ENCODE measurements at regions not wholly inside any gene's neighbourhood (a gene's known extent, or its start where the extent isn't known, plus 50 kb on each side); places are given as distances from the start of the nearest gene placed in this dataset.

GRCh38 chr4:151519728-151520415, 110.9 kb downstream of the FHIP1A start:
- Histone ChIP-seq H3K4me3 (ENCODE audit: low read depth in 2 of 2, low read length in 2 of 2) (no peak overlapping the region), H3K27ac (ENCODE audit: low read length) (no peak overlapping the region), H3K27me3 (ENCODE audit: control insufficient read depth, insufficient read depth, low read length) (no peaks in the 10 kb centered on the region; the same call in 1 of the 2 replicates), H3K36me3 (ENCODE audit: control insufficient read depth, insufficient read depth, low read length) (no peaks in the 10 kb centered on the region), H3K4me1 (ENCODE audit: control insufficient read depth, insufficient read depth, low read length) (no peaks in the 10 kb centered on the region), H3K9me3 (ENCODE audit: control insufficient read depth, insufficient read depth, low read depth, low read length) (no peaks in the 10 kb centered on the region)
- CTCF ChIA-PET: no interaction called here
- DNase-seq (ENCODE audit: low read depth, low spot score) (no peak), ATAC-seq (no peak)
- TF ChIP-seq CTCF (IDR thresholded peaks at IDR 0.05) (no peak), SIN3A (IDR thresholded peaks at IDR 0.05; ENCODE audit: borderline replicate concordance, insufficient read depth, low read depth, low read length) (no peak), REST (IDR thresholded peaks at IDR 0.05; ENCODE audit: insufficient read depth in 1 of 2, low read depth in 2 of 2, low read length in 1 of 2) (no peak), POLR2AphosphoS5 (IDR thresholded peaks at IDR 0.05; ENCODE audit: low read depth, low read length) (no peak), TCF7L2 (IDR thresholded peaks at IDR 0.05; ENCODE audit: low read depth, low read length) (no peak)
- intact Hi-C loops (cut with micrococcal nuclease; ENCODE audit: unreplicated experiment): no loop called here
- in situ Hi-C loops (cut with HindIII; ENCODE audit: low pct_unique_long_range_greater_than_20kb, low sequenced_read_pairs): no loop called here
- no TSS peak for BruUV-seq (replicated peaks)
- POLR2A ChIA-PET: no interaction called here

GRCh38 chr4:151522866-151523519, 114.0 kb downstream of the FHIP1A start:
- POLR2A ChIA-PET: no interaction called here

More at GRCh38 chr4:151522866-151523519, 114.0 kb downstream of the FHIP1A start:
- H3K27me3 ChIP-seq (ENCODE audit: control insufficient read depth, insufficient read depth, low read length): no peaks in the 10 kb centered on the region; the same call in 1 of the 2 replicates
- DNase-seq (ENCODE audit: low read depth, low spot score): no peak
- H3K9me3 ChIP-seq (ENCODE audit: control insufficient read depth, insufficient read depth, low read depth, low read length): no peaks in the 10 kb centered on the region
- intact Hi-C loops (cut with micrococcal nuclease; ENCODE audit: unreplicated experiment): no loop called here
- no peak overlapping the region for H3K4me3 ChIP-seq (ENCODE audit: low read depth in 2 of 2, low read length in 2 of 2)
- H3K36me3 ChIP-seq (ENCODE audit: control insufficient read depth, insufficient read depth, low read length): no peaks in the 10 kb centered on the region
- in situ Hi-C loops (cut with HindIII; ENCODE audit: low pct_unique_long_range_greater_than_20kb, low sequenced_read_pairs): no loop called here
- CTCF ChIA-PET: no interaction called here
- no peaks in the 10 kb centered on the region for H3K4me1 ChIP-seq (ENCODE audit: control insufficient read depth, insufficient read depth, low read length)
- no peak for ATAC-seq
- BruUV-seq (replicated peaks): no TSS peak
- H3K27ac ChIP-seq (ENCODE audit: low read length): no peak overlapping the region
- TF ChIP-seq POLR2AphosphoS5 (IDR thresholded peaks at IDR 0.05; ENCODE audit: low read depth, low read length) (no peak), CTCF (IDR thresholded peaks at IDR 0.05) (no peak), SIN3A (IDR thresholded peaks at IDR 0.05; ENCODE audit: borderline replicate concordance, insufficient read depth, low read depth, low read length) (no peak), REST (IDR thresholded peaks at IDR 0.05; ENCODE audit: insufficient read depth in 1 of 2, low read depth in 2 of 2, low read length in 1 of 2) (no peak), TCF7L2 (IDR thresholded peaks at IDR 0.05; ENCODE audit: low read depth, low read length) (no peak)
